RWPE2 (cell line): ENCODE measurements at regions not wholly inside any gene's neighbourhood (a gene's known extent, or its start where the extent isn't known, plus 50 kb on each side); places are given as distances from the start of the nearest gene placed in this dataset.

ENCODE experiments used
- ATAC-seq: fragments of 200-7000 bp; cut with Tn5 transposase; 3 replicates; pipeline ENCODE4 v1.9.1; 2021; ENCODE audit warnings: low read depth
- DNase-seq: peaks from one replicate; pipeline ENCODE4 v3.0.0-alpha.2; 2020; ENCODE audit warnings: low spot score
- H3K27ac ChIP-seq: fragments of 450-650 bp; 2 replicates; pipeline ENCODE4 v1.5.1; 2017; ENCODE audit warnings: mild to moderate bottlenecking; ENCODE audit not compliant: poor library complexity, severe bottlenecking
- H3K27me3 ChIP-seq: fragments of 250-450 bp; sonication (Bioruptor Pico); 2 replicates; pipeline ENCODE4 v1.5.1; 2021; ENCODE audit warnings: mild to moderate bottlenecking, moderate library complexity; ENCODE audit not compliant: insufficient read depth, poor library complexity, severe bottlenecking
- H3K36me3 ChIP-seq: fragments of 250-450 bp; sonication (Bioruptor Pico); 2 replicates; pipeline ENCODE4 v1.5.1; 2020; ENCODE audit warnings: low read depth, mild to moderate bottlenecking, moderate library complexity
- H3K4me1 ChIP-seq: fragments of 250-450 bp; sonication (Bioruptor Pico); 2 replicates; pipeline ENCODE4 v1.5.1; 2021; ENCODE audit warnings: mild to moderate bottlenecking, moderate library complexity; ENCODE audit not compliant: insufficient read depth, poor library complexity, severe bottlenecking
- H3K4me3 ChIP-seq: fragments of 250-450 bp; sonication (Bioruptor Pico); 2 replicates; pipeline ENCODE4 v1.5.1; 2021; ENCODE audit warnings: mild to moderate bottlenecking, moderate library complexity; ENCODE audit not compliant: severe bottlenecking
- H3K9me3 ChIP-seq: fragments of 250-450 bp; sonication (Bioruptor Pico); 2 replicates; pipeline ENCODE4 v1.5.1; 2021; ENCODE audit warnings: mild to moderate bottlenecking, moderate library complexity; ENCODE audit not compliant: severe bottlenecking
- TF ChIP-seq, protein P1 (sequence below): fragments of 450-650 bp; IDR thresholded peaks from one replicate; pipeline ENCODE4 v1.5.1; 2017; ENCODE audit warnings: mild to moderate bottlenecking, moderate library complexity; ENCODE audit not compliant: poor library complexity, severe bottlenecking

DNA sequence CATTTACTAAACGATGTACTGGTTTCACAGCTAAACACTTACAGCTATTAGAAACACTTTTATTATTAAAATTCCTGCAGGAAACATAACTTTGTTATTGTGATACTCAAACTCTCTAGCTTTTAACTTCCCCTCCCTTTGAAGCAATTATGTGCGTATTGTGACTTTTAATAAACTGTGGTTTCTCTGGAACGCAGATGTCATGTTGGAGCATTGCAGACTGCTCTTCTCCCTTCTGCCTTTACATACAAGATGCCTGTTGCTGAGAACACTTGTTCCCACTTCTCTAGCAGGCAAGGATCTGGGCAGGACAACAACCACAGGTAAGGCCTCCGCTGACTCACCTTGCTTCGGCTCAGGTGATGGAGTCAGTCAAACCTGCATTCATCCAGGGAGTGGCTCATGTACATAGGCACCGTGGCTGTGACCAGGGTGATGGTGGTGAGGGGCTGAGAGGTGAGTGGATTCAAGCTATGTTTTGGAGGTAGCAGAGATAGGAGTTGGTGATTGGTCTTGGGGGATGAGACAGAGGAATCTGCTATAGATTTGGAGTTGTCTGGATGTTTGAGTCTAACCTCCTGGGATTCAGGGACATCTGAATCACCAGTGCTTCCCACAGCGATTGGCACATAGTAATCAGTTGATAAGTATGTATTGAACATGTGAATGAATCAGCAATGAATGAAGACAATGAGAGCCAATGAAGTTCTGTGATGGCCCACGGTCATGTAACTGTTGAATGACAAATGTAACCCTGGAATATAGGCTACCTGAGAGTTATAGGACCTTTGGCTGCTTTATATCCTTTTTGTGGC, 106.0 kb downstream of the ADAMTS15 start:
- no peaks in the 10 kb centered on the region for H3K4me1 ChIP-seq
- H3K4me3 ChIP-seq = no peak overlapping the region
- TF ChIP-seq, protein P1, sequence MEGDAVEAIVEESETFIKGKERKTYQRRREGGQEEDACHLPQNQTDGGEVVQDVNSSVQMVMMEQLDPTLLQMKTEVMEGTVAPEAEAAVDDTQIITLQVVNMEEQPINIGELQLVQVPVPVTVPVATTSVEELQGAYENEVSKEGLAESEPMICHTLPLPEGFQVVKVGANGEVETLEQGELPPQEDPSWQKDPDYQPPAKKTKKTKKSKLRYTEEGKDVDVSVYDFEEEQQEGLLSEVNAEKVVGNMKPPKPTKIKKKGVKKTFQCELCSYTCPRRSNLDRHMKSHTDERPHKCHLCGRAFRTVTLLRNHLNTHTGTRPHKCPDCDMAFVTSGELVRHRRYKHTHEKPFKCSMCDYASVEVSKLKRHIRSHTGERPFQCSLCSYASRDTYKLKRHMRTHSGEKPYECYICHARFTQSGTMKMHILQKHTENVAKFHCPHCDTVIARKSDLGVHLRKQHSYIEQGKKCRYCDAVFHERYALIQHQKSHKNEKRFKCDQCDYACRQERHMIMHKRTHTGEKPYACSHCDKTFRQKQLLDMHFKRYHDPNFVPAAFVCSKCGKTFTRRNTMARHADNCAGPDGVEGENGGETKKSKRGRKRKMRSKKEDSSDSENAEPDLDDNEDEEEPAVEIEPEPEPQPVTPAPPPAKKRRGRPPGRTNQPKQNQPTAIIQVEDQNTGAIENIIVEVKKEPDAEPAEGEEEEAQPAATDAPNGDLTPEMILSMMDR = no peak
- no peaks in the 10 kb centered on the region for H3K27me3 ChIP-seq
- ATAC-seq = peak; percentile 79; the same call in 2 of the 3 replicates
- H3K36me3 ChIP-seq = no peaks in the 10 kb centered on the region
- no peak overlapping the region for H3K27ac ChIP-seq
- DNase-seq = no peak
- no peaks in the 10 kb centered on the region for H3K9me3 ChIP-seq

DNA sequence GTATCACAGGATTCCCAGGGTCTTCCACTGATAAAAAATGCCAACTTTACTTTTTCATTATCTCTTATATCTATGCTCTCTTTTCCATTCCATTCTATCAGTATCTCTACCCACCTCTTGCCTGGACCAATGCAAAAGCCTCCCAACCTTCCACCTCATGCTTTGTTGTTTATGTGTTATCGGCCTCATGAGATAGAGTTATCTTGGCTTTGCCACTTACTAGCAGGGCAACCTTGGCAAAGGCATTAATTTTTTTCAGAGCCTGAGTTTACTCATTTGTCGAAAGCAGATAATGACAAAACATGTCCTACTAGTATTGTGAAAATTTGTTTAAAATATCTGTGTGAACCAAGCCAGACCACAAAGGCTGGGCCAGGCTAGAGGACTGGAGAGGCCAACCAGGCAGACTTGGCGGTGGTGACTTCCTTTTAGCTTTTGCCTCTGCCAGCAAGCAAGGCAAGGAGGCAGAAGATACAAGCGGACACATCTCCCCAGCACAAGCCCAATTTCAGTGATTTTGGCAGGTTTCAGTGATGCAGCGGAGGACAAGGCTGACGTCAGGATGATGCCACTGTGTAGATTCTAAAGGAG, 106.9 kb downstream of the ADAMTS15 start:
- no peak for ATAC-seq
- TF ChIP-seq, protein P1 = no peak

DNA sequence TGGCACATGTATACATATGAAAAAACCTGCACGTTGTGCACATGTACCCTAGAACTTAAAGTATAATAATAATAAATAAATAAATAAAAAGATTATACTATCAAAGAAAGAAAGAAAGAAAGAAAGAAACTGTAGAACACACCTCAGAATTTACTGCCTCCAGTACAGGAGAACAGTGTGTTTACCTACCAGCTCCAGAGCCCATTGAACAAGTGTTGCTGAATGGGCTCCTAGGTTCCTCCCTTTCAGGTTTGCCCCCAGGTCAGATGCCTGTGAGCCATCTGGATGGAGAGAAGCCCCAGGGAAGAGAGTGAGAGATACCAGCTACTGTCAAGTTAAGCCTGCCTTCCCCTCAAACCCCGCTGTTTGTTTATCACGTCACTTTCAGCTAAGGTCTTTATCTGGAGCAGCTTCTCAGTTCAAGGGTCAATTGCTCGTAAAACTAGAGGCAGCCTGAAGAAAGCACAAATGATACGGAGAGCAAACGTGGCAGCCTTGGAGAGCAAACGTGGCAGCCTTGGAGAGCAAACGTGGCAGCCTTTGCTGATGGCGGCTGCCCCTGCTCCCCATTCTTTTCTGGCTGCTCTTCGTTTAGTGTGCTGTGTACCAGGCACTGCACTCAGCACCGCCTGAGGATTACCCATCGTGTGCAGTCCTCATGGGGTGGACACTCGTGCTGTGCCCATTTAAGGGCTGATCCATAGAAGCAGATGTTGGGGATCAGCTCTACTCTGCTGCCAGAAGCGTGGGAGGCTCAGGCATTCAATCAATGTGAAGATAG, 111.7 kb downstream of the ADAMTS15 start:
- ATAC-seq (no peak), DNase-seq (no peak)
- no peaks in the 10 kb centered on the region for H3K27me3 ChIP-seq
- TF ChIP-seq, protein P1 = no peak
- no peak overlapping the region for H3K4me3 ChIP-seq
- no peaks in the 10 kb centered on the region for H3K4me1 ChIP-seq
- H3K27ac ChIP-seq = no peak overlapping the region
- H3K9me3 ChIP-seq = no peaks in the 10 kb centered on the region
- no peaks in the 10 kb centered on the region for H3K36me3 ChIP-seq

More for the DNA sequence above, 106.9 kb downstream of the ADAMTS15 start:
- no peaks in the 10 kb centered on the region for H3K9me3 ChIP-seq
- no peak overlapping the region for H3K27ac ChIP-seq
- no peaks in the 10 kb centered on the region for H3K36me3 ChIP-seq
- no peak overlapping the region for H3K4me3 ChIP-seq
- H3K4me1 ChIP-seq = no peaks in the 10 kb centered on the region
- H3K27me3 ChIP-seq = no peaks in the 10 kb centered on the region
- DNase-seq = no peak

DNA sequence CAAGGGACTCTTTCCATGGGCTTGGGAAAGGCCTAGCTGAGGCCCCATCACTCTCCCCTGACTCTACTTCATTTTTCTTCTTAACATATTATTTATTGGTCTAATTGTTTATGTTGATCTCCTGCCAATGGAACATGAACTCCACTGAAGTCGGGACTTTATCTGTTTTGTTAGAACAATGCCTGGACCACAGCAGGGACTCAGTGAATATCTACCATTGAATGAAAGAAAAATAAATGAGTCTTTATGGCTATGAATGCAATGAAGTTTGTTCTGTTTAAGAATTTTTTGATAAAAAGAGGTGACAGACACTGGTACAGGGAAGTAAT, 112.3 kb downstream of the ADAMTS15 start:
- Histone ChIP-seq H3K4me1 (no peaks in the 10 kb centered on the region), H3K9me3 (no peaks in the 10 kb centered on the region), H3K27me3 (no peaks in the 10 kb centered on the region), H3K4me3 (no peak overlapping the region), H3K36me3 (no peaks in the 10 kb centered on the region), H3K27ac (no peak overlapping the region)
- DNase-seq = no peak
- TF ChIP-seq, protein P1 = no peak
- ATAC-seq = no peak
